Activated T-cell treated with anti-CD3 and anti-CD28 coated beads for 24 hours (primary cell): ENCODE measurements at regions not wholly inside any gene's neighbourhood (a gene's known extent, or its start where the extent isn't known, plus 50 kb on each side); places are given as distances from the start of the nearest gene placed in this dataset.
"Not testable (repeated sequence)": the region's sequence is repeated elsewhere in the genome, so short reads cannot be mapped to it uniquely, and the experiment has no call there.

Source experiments
- DNase-seq: peaks from one replicate; pipeline ENCODE4 v3.0.0-alpha.2; 2020; ENCODE audit warnings: low read depth

GRCh38 chr20:48490961-48491831 is 336.6 kb downstream of the PREX1 start:
- DNase-seq = no peak

GRCh38 chr20:48490341-48490740 is 337.5 kb downstream of the PREX1 start:
- DNase-seq = not testable (repeated sequence)

- no peak for DNase-seq
These were observed 338.1 kb downstream of the PREX1 start for GRCh38 chr20:48489656-48490055.

- DNase-seq = no peak
These were observed 338.7 kb downstream of the PREX1 start for GRCh38 chr20:48489046-48489463.

GRCh38 chr20:48488334-48489034 is 339.3 kb downstream of the PREX1 start:
- not testable (repeated sequence) for DNase-seq

GRCh38 chr20:48486065-48486464 is 341.7 kb downstream of the PREX1 start:
- DNase-seq = no peak

GRCh38 chr20:48485153-48485552 is 342.6 kb downstream of the PREX1 start:
- not testable (repeated sequence) for DNase-seq

- no peak for DNase-seq
These were observed 344.3 kb downstream of the PREX1 start for GRCh38 chr20:48483334-48484066.

GRCh38 chr20:48482790-48483189 is 345.0 kb downstream of the PREX1 start:
- DNase-seq = no peak

GRCh38 chr20:48480216-48480772 is 347.5 kb downstream of the PREX1 start:
- DNase-seq = no peak

GRCh38 chr20:48478806-48479585 is 348.8 kb downstream of the PREX1 start:
- DNase-seq = no peak

GRCh38 chr20:48478370-48478769 is 349.4 kb downstream of the PREX1 start:
- no peak for DNase-seq

- DNase-seq = no peak
These were observed 350.9 kb downstream of the PREX1 start for GRCh38 chr20:48476854-48477253.

- DNase-seq = no peak
These were observed 353.8 kb downstream of the PREX1 start for GRCh38 chr20:48474022-48474421.

GRCh38 chr20:48471759-48472408 is 355.9 kb downstream of the PREX1 start:
- DNase-seq = no peak

- no peak for DNase-seq
These were observed 356.6 kb downstream of the PREX1 start for GRCh38 chr20:48471176-48471575.

- DNase-seq = no peak
These were observed 357.7 kb downstream of the PREX1 start for GRCh38 chr20:48470141-48470540.

GRCh38 chr20:48469026-48469425 is 358.8 kb downstream of the PREX1 start:
- DNase-seq = no peak

GRCh38 chr20:48468571-48468970 is 359.2 kb downstream of the PREX1 start:
- no peak for DNase-seq

- DNase-seq = no peak
These were observed 360.2 kb downstream of the PREX1 start for GRCh38 chr20:48467622-48468021.

GRCh38 chr20:48465271-48465670 is 362.5 kb downstream of the PREX1 start:
- DNase-seq = no peak
